Adipocyte (in vitro differentiated cells): ENCODE measurements at regions not wholly inside any gene's neighbourhood (a gene's known extent, or its start where the extent isn't known, plus 50 kb on each side); places are given as distances from the start of the nearest gene placed in this dataset.
"Not testable (repeated sequence)": the region's sequence is repeated elsewhere in the genome, so short reads cannot be mapped to it uniquely, and the experiment has no call there.

Experiments
- DNase-seq: peaks from one replicate; pipeline ENCODE4 v3.0.0-alpha.2; 2015; ENCODE audit warnings: low read depth
- H3K27me3 ChIP-seq: replicated peaks from 2 replicates; pipeline ENCODE4 v1.7.0; 2013; ENCODE audit warnings: mild to moderate bottlenecking, low read length, moderate library complexity; ENCODE audit not compliant: control insufficient read depth, insufficient read depth
- H3K36me3 ChIP-seq: 2 replicates; pipeline ENCODE4 v1.7.0; 2013; ENCODE audit warnings: low read length, mild to moderate bottlenecking, moderate library complexity; ENCODE audit not compliant: control insufficient read depth, insufficient read depth, severe bottlenecking
- H3K4me1 ChIP-seq: 2 replicates; pipeline ENCODE4 v1.7.0; 2013; ENCODE audit warnings: mild to moderate bottlenecking, low read length, moderate library complexity; ENCODE audit not compliant: control insufficient read depth, insufficient read depth
- H3K4me3 ChIP-seq: 2 replicates; pipeline ENCODE4 v1.7.0; 2013; ENCODE audit warnings: mild to moderate bottlenecking, low read length, moderate library complexity
- H3K9ac ChIP-seq: 2 replicates; pipeline ENCODE4 v1.7.0; 2013; ENCODE audit warnings: mild to moderate bottlenecking, low read length, moderate library complexity
- H3K9me3 ChIP-seq: 2 replicates; pipeline ENCODE4 v1.7.0; 2013; ENCODE audit warnings: mild to moderate bottlenecking, low read length, moderate library complexity; ENCODE audit not compliant: control insufficient read depth

- no peak overlapping the region for H3K9ac ChIP-seq
- DNase-seq = no peak
- no peaks in the 10 kb centered on the region for H3K36me3 ChIP-seq
- no peaks in the 10 kb centered on the region for H3K27me3 ChIP-seq
- no peaks in the 10 kb centered on the region for H3K9me3 ChIP-seq
- peaks cover 13% of the 10 kb centered on the region for H3K4me1 ChIP-seq
- H3K4me3 ChIP-seq = no peak overlapping the region
These were observed 472.3 kb downstream of the LRRC70 start for GRCh38 chr5:63050916-63051315.

- Histone ChIP-seq H3K4me3 (no peak overlapping the region), H3K36me3 (no peaks in the 10 kb centered on the region), H3K27me3 (no peaks in the 10 kb centered on the region), H3K9ac (no peak overlapping the region), H3K4me1 (peaks cover 13% of the 10 kb centered on the region), H3K9me3 (no peaks in the 10 kb centered on the region)
- DNase-seq = no peak
These were observed 471.3 kb downstream of the LRRC70 start for GRCh38 chr5:63049935-63050334.

- Histone ChIP-seq H3K9ac (no peak overlapping the region), H3K4me1 (no peaks in the 10 kb centered on the region), H3K27me3 (no peaks in the 10 kb centered on the region), H3K4me3 (no peak overlapping the region), H3K9me3 (no peaks in the 10 kb centered on the region), H3K36me3 (no peaks in the 10 kb centered on the region)
- DNase-seq = no peak
These were observed 465.2 kb downstream of the LRRC70 start for GRCh38 chr5:63043792-63044191.

DNA sequence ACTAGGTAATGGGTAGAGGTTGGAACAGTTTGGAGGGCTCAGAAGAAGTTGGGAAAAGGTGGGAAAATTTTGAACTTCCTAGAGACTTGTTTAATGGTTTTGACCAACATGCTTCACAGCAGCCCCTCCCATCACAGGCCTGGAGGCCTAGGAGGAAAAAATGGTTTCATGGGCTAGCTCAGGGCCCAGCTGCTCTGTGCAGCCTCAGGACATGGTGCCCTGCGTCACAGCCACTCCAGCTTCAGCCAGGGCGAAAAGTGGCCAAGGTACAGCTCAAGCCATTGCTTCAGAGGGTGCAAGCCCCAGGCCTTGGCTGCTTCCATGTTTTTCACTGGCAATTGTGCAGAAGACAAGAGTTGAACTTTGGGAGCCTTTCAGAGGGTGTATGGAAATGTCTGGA, 453.7 kb downstream of the LRRC70 start:
- H3K9ac ChIP-seq = no peak overlapping the region
- no peaks in the 10 kb centered on the region for H3K27me3 ChIP-seq
- DNase-seq = no peak
- no peak overlapping the region for H3K4me3 ChIP-seq
- no peaks in the 10 kb centered on the region for H3K4me1 ChIP-seq
- H3K36me3 ChIP-seq = no peaks in the 10 kb centered on the region
- peaks cover 18% of the 10 kb centered on the region for H3K9me3 ChIP-seq

GRCh38 chr5:63029891-63030290, 451.3 kb downstream of the LRRC70 start:
- no peak for DNase-seq
- H3K27me3 ChIP-seq = no peaks in the 10 kb centered on the region
- H3K4me3 ChIP-seq = no peak overlapping the region
- no peak overlapping the region for H3K9ac ChIP-seq
- H3K4me1 ChIP-seq = no peaks in the 10 kb centered on the region
- H3K9me3 ChIP-seq = peaks cover 18% of the 10 kb centered on the region
- no peaks in the 10 kb centered on the region for H3K36me3 ChIP-seq

DNA sequence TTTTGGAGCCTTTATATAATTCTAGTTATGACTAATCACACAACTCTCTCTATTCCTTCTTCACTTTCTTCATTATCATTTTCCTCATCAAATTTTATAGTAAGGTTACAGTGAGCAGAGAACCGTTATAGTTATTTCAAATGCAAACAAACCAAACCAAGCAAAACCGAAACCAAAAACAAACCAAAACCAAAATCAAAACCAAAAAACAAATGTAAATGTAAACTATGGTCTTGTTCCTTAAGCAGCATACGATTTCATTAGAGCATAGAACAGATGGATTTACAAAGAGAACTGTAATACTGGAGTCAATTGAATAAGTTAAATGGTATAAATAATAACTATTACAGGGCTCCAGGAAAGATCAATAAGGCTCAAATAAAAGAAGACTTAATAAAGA, 447.1 kb downstream of the LRRC70 start:
- no peaks in the 10 kb centered on the region for H3K4me1 ChIP-seq
- H3K36me3 ChIP-seq = no peaks in the 10 kb centered on the region
- H3K4me3 ChIP-seq = no peak overlapping the region
- no peak overlapping the region for H3K9ac ChIP-seq
- H3K27me3 ChIP-seq = no peaks in the 10 kb centered on the region
- H3K9me3 ChIP-seq = no peaks in the 10 kb centered on the region
- no peak for DNase-seq

DNA sequence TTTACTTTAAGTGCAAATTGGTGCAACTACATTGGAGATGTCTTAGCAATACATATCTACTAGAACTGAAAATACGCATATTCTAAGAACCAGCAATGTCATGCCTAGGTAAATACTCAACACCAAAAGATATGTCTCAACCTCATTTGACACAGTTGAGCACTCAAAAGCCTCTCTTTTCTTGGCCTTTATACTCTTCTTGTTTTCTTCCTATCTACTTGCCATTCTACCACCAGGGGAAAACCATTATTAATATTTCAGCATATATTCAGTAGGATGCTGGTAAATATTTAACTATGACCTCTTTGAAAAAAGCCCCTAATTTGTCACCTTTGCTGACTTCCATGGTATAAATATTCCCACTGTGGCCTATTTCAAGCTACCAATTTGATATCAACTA, 443.8 kb downstream of the LRRC70 start:
- Histone ChIP-seq H3K36me3 (no peaks in the 10 kb centered on the region), H3K27me3 (no peaks in the 10 kb centered on the region), H3K9me3 (peaks cover 4% of the 10 kb centered on the region), H3K4me3 (no peak overlapping the region), H3K9ac (no peak overlapping the region), H3K4me1 (no peaks in the 10 kb centered on the region)
- no peak for DNase-seq

DNA sequence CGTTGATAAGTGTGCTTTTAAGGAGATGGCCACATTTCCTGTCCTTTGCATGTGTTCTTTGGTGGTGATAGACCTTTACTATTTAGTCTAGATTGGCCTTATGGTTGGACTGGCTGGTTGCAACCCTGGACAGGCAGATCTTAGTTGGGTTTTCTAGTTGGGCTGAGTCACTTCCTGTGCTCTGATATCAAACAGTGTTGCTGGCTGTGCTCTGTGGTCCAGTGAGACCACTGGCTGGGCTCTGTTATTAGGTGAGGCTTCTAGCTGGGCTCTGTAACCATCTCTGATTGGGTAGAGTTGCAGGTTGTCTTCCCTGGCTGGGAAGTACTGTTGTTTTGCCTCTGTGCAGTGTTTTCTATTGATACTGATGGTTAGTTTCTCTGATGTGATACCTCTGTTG, 432.5 kb downstream of the LRRC70 start:
- Histone ChIP-seq H3K27me3 (no peaks in the 10 kb centered on the region), H3K9ac (no peak overlapping the region), H3K4me3 (no peak overlapping the region), H3K9me3 (peaks cover 19% of the 10 kb centered on the region), H3K4me1 (no peaks in the 10 kb centered on the region), H3K36me3 (no peaks in the 10 kb centered on the region)
- DNase-seq = no peak

GRCh38 chr5:63008195-63008594, 429.6 kb downstream of the LRRC70 start:
- Histone ChIP-seq H3K9me3 (peaks cover 22% of the 10 kb centered on the region), H3K4me3 (no peak overlapping the region), H3K27me3 (no peaks in the 10 kb centered on the region), H3K9ac (no peak overlapping the region), H3K36me3 (no peaks in the 10 kb centered on the region), H3K4me1 (no peaks in the 10 kb centered on the region)
- no peak for DNase-seq

- not testable (repeated sequence) for H3K4me3 ChIP-seq, H3K27me3 ChIP-seq, H3K4me1 ChIP-seq, DNase-seq, H3K36me3 ChIP-seq, H3K9ac ChIP-seq
- peaks cover 18% of the 10 kb centered on the region for H3K9me3 ChIP-seq
These were observed 416.2 kb downstream of the LRRC70 start for GRCh38 chr5:62994842-62995241.

DNA sequence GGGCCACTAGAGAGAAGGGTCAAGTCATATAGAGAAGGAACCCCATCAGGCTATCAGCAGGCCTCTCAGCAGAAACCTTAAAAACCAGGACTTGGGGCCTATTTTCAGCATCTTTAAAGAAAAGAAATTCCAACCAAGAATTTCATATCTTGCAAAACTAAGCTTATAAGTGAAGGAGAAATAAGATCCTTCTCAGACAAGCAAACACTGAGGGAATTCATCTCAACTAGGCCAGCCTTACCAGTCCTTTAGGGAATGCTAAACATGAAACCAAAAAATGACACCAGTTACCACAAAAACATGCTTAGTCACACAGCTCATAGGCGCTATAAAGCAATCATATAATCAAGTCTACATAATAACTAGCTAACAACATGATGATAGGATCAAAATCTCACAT, 407.1 kb downstream of the LRRC70 start:
- H3K4me1 ChIP-seq = no peaks in the 10 kb centered on the region
- H3K36me3 ChIP-seq = no peaks in the 10 kb centered on the region
- H3K9ac ChIP-seq = no peak overlapping the region
- DNase-seq = no peak
- H3K9me3 ChIP-seq = peaks cover 25% of the 10 kb centered on the region
- H3K4me3 ChIP-seq = no peak overlapping the region
- H3K27me3 ChIP-seq = no peaks in the 10 kb centered on the region

DNA sequence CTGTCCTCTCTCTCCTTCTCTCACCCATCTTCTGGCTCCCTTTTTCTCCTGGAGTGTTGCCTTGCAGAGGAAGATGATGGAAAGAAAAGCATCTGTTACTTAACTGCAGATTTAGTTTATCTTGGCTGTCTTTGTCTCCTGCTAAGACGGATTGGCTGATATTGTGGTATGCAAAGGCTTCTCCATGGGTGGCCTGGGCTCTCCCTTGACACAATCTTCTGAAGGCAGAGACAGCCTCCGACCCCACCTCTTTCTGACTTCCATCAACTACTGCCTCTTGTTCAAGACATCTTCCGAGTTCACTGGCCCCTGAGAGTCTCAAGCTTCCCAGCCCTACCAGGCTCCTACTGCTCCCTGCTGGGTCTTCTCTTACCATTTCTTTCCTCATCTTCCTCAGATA, 403.7 kb downstream of the LRRC70 start:
- Histone ChIP-seq H3K36me3 (no peaks in the 10 kb centered on the region), H3K4me1 (no peaks in the 10 kb centered on the region), H3K27me3 (no peaks in the 10 kb centered on the region), H3K4me3 (no peak overlapping the region), H3K9ac (no peak overlapping the region), H3K9me3 (peaks cover 25% of the 10 kb centered on the region)
- DNase-seq = no peak
